ENCODE measurements at regions not wholly inside any gene's neighbourhood (a gene's known extent, or its start where the extent isn't known, plus 50 kb on each side); places are given as distances from the start of the nearest gene placed in this dataset.

- FAIRE-seq (no peak), DNase-seq (ENCODE audit: low read depth, low spot score) (no peak)
- intact Hi-C loops (cut with micrococcal nuclease) = no loop called here
- ChIA-PET CTCF (no interaction called here), POLR2A (no interaction called here)
- BruUV-seq (replicated peaks) = no TSS peak
- no peak overlapping the region for H3K27ac ChIP-seq (ENCODE audit: insufficient read depth, low read depth, low read length)
- H3K4me2 ChIP-seq (ENCODE audit: insufficient read depth, low read length) = no peak overlapping the region
- H3K9me3 ChIP-seq (replicated peaks; ENCODE audit: control insufficient read depth, insufficient read depth, low read length) = no peaks in the 10 kb centered on the region
- no peaks in the 10 kb centered on the region for H3K79me2 ChIP-seq (ENCODE audit: control insufficient read depth, insufficient read depth, low read length)
- no peaks in the 10 kb centered on the region for H4K20me1 ChIP-seq (replicated peaks; ENCODE audit: control insufficient read depth, extremely low read depth, insufficient read depth, low read length)
- no peaks in the 10 kb centered on the region for H3K9me1 ChIP-seq (replicated peaks; ENCODE audit: control insufficient read depth, extremely low read depth, insufficient read depth, low read length)
- H3K9ac ChIP-seq (replicated peaks; ENCODE audit: extremely low read depth, insufficient read depth, low read length) = no peak overlapping the region
- no peak overlapping the region for H3K4me3 ChIP-seq (replicated peaks in 1 of 3; ENCODE audit: insufficient read depth in 1 of 3, low read depth in 1 of 3, low read length in 3 of 3)
- no peaks in the 10 kb centered on the region for H3K27me3 ChIP-seq (ENCODE audit: control insufficient read depth in 2 of 2, insufficient read depth in 2 of 2, low read length in 2 of 2)
- H2AFZ ChIP-seq (ENCODE audit: low read depth, low read length) = no peak overlapping the region
- no peaks in the 10 kb centered on the region for H3K4me1 ChIP-seq (ENCODE audit: control insufficient read depth, extremely low read depth, insufficient read depth, low read length)
- dilution Hi-C loops (cut with MboI; ENCODE audit: extremely low pct_ligation_motif_present, low sequenced_read_pairs) = no loop called here
- TF ChIP-seq POLR2AphosphoS5 (IDR thresholded peaks at IDR 0.05; ENCODE audit: insufficient read depth, low read depth, low read length) (no peak), MYC (IDR thresholded peaks at IDR 0.05; ENCODE audit: low read depth, low read length) (no peak), CTCF (IDR thresholded peaks at IDR 0.05; ENCODE audit: extremely low read depth in 1 of 2, insufficient read depth in 1 of 2, low read depth in 1 of 2, low read length in 2 of 2) (no peak), MAX (IDR thresholded peaks at IDR 0.05; ENCODE audit: insufficient read depth, insufficient read length) (no peak), FOS (IDR thresholded peaks at IDR 0.05; ENCODE audit: borderline replicate concordance, insufficient read depth, low read length) (no peak)
- no peaks in the 10 kb centered on the region for H3K36me3 ChIP-seq (ENCODE audit: control insufficient read depth in 2 of 2, extremely low read depth in 1 of 2, insufficient read depth in 2 of 2, low read length in 2 of 2)
Observed at GRCh38 chr7:66535414-66536329, 93.0 kb upstream of the KCTD7 start.
